ENCODE measurements at regions not wholly inside any gene's neighbourhood (a gene's known extent, or its start where the extent isn't known, plus 50 kb on each side); places are given as distances from the start of the nearest gene placed in this dataset.

GRCh38 chr13:64186071-64186470 lies 2770.4 kb upstream of the PCDH20 start:
- TF ChIP-seq, protein P1, sequence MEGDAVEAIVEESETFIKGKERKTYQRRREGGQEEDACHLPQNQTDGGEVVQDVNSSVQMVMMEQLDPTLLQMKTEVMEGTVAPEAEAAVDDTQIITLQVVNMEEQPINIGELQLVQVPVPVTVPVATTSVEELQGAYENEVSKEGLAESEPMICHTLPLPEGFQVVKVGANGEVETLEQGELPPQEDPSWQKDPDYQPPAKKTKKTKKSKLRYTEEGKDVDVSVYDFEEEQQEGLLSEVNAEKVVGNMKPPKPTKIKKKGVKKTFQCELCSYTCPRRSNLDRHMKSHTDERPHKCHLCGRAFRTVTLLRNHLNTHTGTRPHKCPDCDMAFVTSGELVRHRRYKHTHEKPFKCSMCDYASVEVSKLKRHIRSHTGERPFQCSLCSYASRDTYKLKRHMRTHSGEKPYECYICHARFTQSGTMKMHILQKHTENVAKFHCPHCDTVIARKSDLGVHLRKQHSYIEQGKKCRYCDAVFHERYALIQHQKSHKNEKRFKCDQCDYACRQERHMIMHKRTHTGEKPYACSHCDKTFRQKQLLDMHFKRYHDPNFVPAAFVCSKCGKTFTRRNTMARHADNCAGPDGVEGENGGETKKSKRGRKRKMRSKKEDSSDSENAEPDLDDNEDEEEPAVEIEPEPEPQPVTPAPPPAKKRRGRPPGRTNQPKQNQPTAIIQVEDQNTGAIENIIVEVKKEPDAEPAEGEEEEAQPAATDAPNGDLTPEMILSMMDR (conservative IDR thresholded peaks at IDR 0.05; ENCODE audit: low read depth, low read length) = no peak
- DNase-seq (ENCODE audit: low read depth) = no peak
- H3K4me3 ChIP-seq (ENCODE audit: low read depth, low read length) = no peak overlapping the region

- no peak for DNase-seq (ENCODE audit: low read depth)
- TF ChIP-seq, protein P1 (conservative IDR thresholded peaks at IDR 0.05; ENCODE audit: low read depth, low read length) = no peak
- no peak overlapping the region for H3K4me3 ChIP-seq (ENCODE audit: low read depth, low read length)
Measured at GRCh38 chr13:64180756-64181155, 2765.1 kb upstream of the PCDH20 start.

DNA sequence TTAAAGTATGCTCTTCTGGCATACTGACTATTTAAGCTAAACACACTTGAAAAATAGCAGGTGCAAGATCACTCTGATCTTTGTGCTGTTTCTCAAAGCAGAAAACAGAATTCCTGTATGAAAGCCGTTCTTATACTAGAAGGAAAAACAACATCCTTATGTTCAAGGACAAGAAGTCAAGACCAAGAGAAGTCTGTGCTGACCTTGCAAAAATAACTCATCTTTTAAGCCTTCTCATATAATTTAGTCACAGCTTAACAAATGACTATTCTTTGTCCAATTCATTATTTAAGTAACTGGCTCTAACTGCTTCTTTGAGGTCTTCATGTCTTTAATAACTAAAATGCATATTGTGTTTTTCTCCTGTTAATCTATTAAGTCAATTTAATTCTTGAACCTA lies 2750.2 kb upstream of the PCDH20 start:
- TF ChIP-seq, protein P1 (conservative IDR thresholded peaks at IDR 0.05; ENCODE audit: low read depth, low read length) = no peak
- no peak overlapping the region for H3K4me3 ChIP-seq (ENCODE audit: low read depth, low read length)
- DNase-seq (ENCODE audit: low read depth) = no peak

GRCh38 chr13:64164435-64164834 lies 2748.8 kb upstream of the PCDH20 start:
- DNase-seq (ENCODE audit: low read depth) = no peak
- H3K4me3 ChIP-seq (ENCODE audit: low read depth, low read length) = no peak overlapping the region
- TF ChIP-seq, protein P1 (conservative IDR thresholded peaks at IDR 0.05; ENCODE audit: low read depth, low read length) = no peak

GRCh38 chr13:64160479-64160878 lies 2744.8 kb upstream of the PCDH20 start:
- TF ChIP-seq, protein P1 (conservative IDR thresholded peaks at IDR 0.05; ENCODE audit: low read depth, low read length) = no peak
- H3K4me3 ChIP-seq (ENCODE audit: low read depth, low read length) = no peak overlapping the region
- DNase-seq (ENCODE audit: low read depth) = no peak

- TF ChIP-seq, protein P1 (conservative IDR thresholded peaks at IDR 0.05; ENCODE audit: low read depth, low read length) = no peak
- no peak overlapping the region for H3K4me3 ChIP-seq (ENCODE audit: low read depth, low read length)
- no peak for DNase-seq (ENCODE audit: low read depth)
Measured at GRCh38 chr13:64158908-64159307, 2743.3 kb upstream of the PCDH20 start.

DNA sequence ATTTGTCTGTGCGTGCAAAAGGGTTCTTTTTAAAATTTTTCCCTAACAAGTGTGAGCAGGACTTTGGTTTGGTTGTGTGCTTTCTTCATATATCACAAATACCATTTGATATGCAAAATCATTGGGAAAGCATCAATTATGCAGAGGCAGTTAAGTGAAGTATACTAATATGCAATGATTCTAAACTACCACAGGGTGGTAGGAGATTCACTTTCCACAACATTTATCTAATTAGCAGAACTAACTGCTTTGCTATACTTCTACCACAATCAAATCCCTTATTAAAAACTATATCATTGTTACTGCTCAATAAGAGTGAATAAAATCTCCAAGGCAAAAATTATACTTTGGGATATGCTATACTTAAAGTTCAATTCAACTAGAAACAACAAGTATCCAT lies 2738.9 kb upstream of the PCDH20 start:
- TF ChIP-seq, protein P1 (conservative IDR thresholded peaks at IDR 0.05; ENCODE audit: low read depth, low read length) = peak; percentile 18
- DNase-seq (ENCODE audit: low read depth) = no peak
- no peak overlapping the region for H3K4me3 ChIP-seq (ENCODE audit: low read depth, low read length)
